ENCODE measurements at regions not wholly inside any gene's neighbourhood (a gene's known extent, or its start where the extent isn't known, plus 50 kb on each side); places are given as distances from the start of the nearest gene placed in this dataset.

DNA sequence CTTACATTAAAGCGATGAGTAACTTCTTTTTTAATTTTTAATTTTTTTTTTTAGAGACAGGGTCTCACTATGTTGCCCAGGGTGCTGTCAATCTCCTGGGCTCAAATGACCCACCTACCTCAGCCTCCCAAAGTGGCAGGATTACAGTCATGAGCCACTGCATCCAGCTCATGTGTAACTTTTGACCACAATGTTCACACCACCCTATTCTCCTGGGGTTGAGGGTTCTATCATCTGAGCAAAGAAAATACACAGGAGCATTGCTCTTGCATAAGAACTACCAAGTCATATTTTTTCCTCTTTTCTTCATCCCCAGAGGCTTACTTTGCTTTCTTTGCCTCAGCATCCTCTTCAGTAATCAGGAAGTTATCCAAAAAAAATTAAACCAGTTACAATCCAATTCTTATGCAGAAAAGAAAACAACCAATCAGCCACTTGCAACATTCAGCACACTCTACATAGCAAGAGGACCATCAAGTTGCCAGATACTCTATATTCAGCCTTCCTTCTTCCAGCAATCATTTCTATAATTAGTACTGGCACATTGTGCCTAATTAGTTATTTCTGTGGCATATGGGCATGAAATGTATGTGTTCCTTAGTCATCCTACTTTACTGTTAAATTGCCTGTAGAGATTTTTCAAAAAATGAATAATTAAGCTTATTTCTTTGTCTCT lies 345.6 kb downstream of the AKAIN1 start:
- Histone ChIP-seq H3K27me3 (ENCODE audit: insufficient read depth, low read depth) (no peaks in the 10 kb centered on the region), H3K4me3 (IDR thresholded peaks at IDR 0.05; ENCODE audit: insufficient read depth, low read depth, low read length) (no peak overlapping the region), H4K20me1 (ENCODE audit: insufficient read depth) (no peaks in the 10 kb centered on the region), H2AFZ (ENCODE audit: low read depth) (no peak overlapping the region), H3K27ac (no peak overlapping the region), H3K4me2 (no peak overlapping the region), H3K9ac (no peak overlapping the region), H3K36me3 (ENCODE audit: insufficient read depth) (no peaks in the 10 kb centered on the region), H3K79me2 (ENCODE audit: insufficient read depth, low read depth) (no peaks in the 10 kb centered on the region), H3K4me1 (ENCODE audit: low read depth, poor library complexity, severe bottlenecking) (no peaks in the 10 kb centered on the region)
- TF ChIP-seq, protein P1, sequence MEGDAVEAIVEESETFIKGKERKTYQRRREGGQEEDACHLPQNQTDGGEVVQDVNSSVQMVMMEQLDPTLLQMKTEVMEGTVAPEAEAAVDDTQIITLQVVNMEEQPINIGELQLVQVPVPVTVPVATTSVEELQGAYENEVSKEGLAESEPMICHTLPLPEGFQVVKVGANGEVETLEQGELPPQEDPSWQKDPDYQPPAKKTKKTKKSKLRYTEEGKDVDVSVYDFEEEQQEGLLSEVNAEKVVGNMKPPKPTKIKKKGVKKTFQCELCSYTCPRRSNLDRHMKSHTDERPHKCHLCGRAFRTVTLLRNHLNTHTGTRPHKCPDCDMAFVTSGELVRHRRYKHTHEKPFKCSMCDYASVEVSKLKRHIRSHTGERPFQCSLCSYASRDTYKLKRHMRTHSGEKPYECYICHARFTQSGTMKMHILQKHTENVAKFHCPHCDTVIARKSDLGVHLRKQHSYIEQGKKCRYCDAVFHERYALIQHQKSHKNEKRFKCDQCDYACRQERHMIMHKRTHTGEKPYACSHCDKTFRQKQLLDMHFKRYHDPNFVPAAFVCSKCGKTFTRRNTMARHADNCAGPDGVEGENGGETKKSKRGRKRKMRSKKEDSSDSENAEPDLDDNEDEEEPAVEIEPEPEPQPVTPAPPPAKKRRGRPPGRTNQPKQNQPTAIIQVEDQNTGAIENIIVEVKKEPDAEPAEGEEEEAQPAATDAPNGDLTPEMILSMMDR (conservative IDR thresholded peaks at IDR 0.05; ENCODE audit: low read depth, low read length): no peak

DNA sequence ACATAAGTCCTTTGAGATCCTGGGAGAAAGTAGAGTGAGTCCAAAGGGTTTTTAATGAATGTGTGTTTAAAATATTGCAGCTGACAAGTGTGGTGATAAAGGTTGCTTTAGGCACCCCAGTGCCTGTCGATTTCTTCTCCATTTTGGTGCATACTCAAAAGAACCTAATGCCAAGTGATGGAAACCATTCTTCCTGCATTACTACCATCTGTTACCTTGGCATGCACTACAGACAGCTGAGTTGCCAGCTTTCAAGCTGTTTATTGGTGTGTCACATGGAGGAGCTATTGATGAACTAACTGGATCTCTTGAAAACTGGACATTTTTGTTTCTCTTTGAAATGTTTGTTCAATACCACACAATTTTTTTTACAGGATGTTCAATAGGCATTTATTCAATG lies 350.0 kb downstream of the AKAIN1 start:
- H2AFZ ChIP-seq (ENCODE audit: low read depth): no peak overlapping the region
- no peak overlapping the region for H3K9ac ChIP-seq
- no peaks in the 10 kb centered on the region for H4K20me1 ChIP-seq (ENCODE audit: insufficient read depth)
- TF ChIP-seq, protein P1 (conservative IDR thresholded peaks at IDR 0.05; ENCODE audit: low read depth, low read length): no peak
- no peak overlapping the region for H3K4me3 ChIP-seq (IDR thresholded peaks at IDR 0.05; ENCODE audit: insufficient read depth, low read depth, low read length)
- no peaks in the 10 kb centered on the region for H3K27me3 ChIP-seq (ENCODE audit: insufficient read depth, low read depth)
- no peaks in the 10 kb centered on the region for H3K4me1 ChIP-seq (ENCODE audit: low read depth, poor library complexity, severe bottlenecking)
- no peaks in the 10 kb centered on the region for H3K79me2 ChIP-seq (ENCODE audit: insufficient read depth, low read depth)
- H3K36me3 ChIP-seq (ENCODE audit: insufficient read depth): no peaks in the 10 kb centered on the region
- no peak overlapping the region for H3K27ac ChIP-seq
- no peak overlapping the region for H3K4me2 ChIP-seq

DNA sequence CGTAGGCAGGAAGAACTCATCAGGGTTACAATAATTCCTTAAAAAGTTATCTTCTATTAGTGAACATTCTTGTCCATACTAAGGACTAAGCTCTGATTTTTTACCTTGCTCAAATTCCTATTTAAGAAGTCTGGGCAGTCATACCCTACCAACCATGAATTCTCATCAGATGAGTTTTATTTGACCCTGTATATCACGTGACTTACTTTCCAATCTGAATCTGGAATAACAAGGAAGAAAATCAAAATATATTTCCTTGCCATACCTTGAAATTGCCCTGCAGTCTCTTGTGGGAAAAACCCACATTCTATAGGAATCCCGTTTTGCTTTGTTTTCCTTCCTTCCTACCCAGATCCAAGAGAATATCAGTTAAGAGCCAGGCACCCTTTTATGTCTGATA lies 352.7 kb downstream of the AKAIN1 start:
- Histone ChIP-seq H3K27ac (no peak overlapping the region), H3K4me1 (ENCODE audit: low read depth, poor library complexity, severe bottlenecking) (no peaks in the 10 kb centered on the region), H3K4me2 (no peak overlapping the region), H3K79me2 (ENCODE audit: insufficient read depth, low read depth) (no peaks in the 10 kb centered on the region), H3K27me3 (ENCODE audit: insufficient read depth, low read depth) (no peaks in the 10 kb centered on the region), H4K20me1 (ENCODE audit: insufficient read depth) (no peaks in the 10 kb centered on the region), H3K36me3 (ENCODE audit: insufficient read depth) (no peaks in the 10 kb centered on the region), H3K4me3 (IDR thresholded peaks at IDR 0.05; ENCODE audit: insufficient read depth, low read depth, low read length) (no peak overlapping the region), H3K9ac (no peak overlapping the region), H2AFZ (ENCODE audit: low read depth) (no peak overlapping the region)
- TF ChIP-seq, protein P1 (conservative IDR thresholded peaks at IDR 0.05; ENCODE audit: low read depth, low read length): no peak

DNA sequence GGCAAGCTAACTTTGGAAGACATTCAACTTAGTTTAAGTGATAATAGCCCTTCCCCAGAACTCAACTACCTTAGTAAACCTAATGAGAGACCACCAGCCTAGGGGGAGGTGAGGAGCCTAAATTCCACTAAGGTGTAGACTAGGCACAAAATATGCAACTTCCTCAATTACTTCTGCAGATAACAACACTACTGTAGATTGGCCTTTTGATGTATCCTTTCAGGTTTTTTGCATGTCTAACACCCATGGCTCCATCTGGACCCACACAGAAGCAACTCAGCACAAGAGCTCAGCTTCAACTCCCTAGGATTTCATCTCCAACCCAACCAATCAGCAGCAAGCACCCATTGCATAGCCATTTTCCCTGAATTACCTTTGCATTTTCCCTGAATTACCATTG lies 353.3 kb downstream of the AKAIN1 start:
- Histone ChIP-seq H3K9ac (no peak overlapping the region), H3K4me1 (ENCODE audit: low read depth, poor library complexity, severe bottlenecking) (no peaks in the 10 kb centered on the region), H3K27me3 (ENCODE audit: insufficient read depth, low read depth) (no peaks in the 10 kb centered on the region), H3K79me2 (ENCODE audit: insufficient read depth, low read depth) (no peaks in the 10 kb centered on the region), H4K20me1 (ENCODE audit: insufficient read depth) (no peaks in the 10 kb centered on the region), H3K36me3 (ENCODE audit: insufficient read depth) (no peaks in the 10 kb centered on the region), H3K27ac (no peak overlapping the region), H3K4me3 (IDR thresholded peaks at IDR 0.05; ENCODE audit: insufficient read depth, low read depth, low read length) (no peak overlapping the region), H3K4me2 (no peak overlapping the region), H2AFZ (ENCODE audit: low read depth) (no peak overlapping the region)
- TF ChIP-seq, protein P1 (conservative IDR thresholded peaks at IDR 0.05; ENCODE audit: low read depth, low read length): no peak

Measured in KMS-11 (cell line).